ENCODE measurements at regions not wholly inside any gene's neighbourhood (a gene's known extent, or its start where the extent isn't known, plus 50 kb on each side); places are given as distances from the start of the nearest gene placed in this dataset.

GRCh38 chr6:148179786-148180185 lies 162.9 kb upstream of the SASH1 start:
- no peak for DNase-seq

GRCh38 chr6:148182378-148182777 lies 160.3 kb upstream of the SASH1 start:
- Mint-ChIP-seq H3K27ac (no peak overlapping the region), H3K4me3 (no peak overlapping the region), H3K9me3 (peaks cover 2 to 3% of the 10 kb centered on the region in 2 donors), H3K36me3 (no peaks in the 10 kb centered on the region), H3K4me1 (no peaks in the 10 kb centered on the region), H3K27me3 (peaks cover 12 to 21% of the 10 kb centered on the region in 2 donors)
- ATAC-seq (replicated peaks): no peak
- DNase-seq: no peak

More at GRCh38 chr6:148179786-148180185, 162.9 kb upstream of the SASH1 start:
- H3K9me3 Mint-ChIP-seq: peaks cover 3 to 5% of the 10 kb centered on the region in 2 donors
- no peak overlapping the region for H3K27ac Mint-ChIP-seq
- ATAC-seq (replicated peaks): no peak
- H3K4me1 Mint-ChIP-seq: no peaks in the 10 kb centered on the region
- H3K4me3 Mint-ChIP-seq: no peak overlapping the region
- no peaks in the 10 kb centered on the region for H3K36me3 Mint-ChIP-seq
- H3K27me3 Mint-ChIP-seq: peaks cover 13 to 16% of the 10 kb centered on the region in 2 donors

GRCh38 chr6:148183776-148184175 lies 158.9 kb upstream of the SASH1 start:
- Mint-ChIP-seq H3K4me1 (no peaks in the 10 kb centered on the region), H3K36me3 (no peaks in the 10 kb centered on the region), H3K27ac (no peak overlapping the region), H3K9me3 (no peaks in the 10 kb centered on the region), H3K27me3 (peaks cover 9 to 21% of the 10 kb centered on the region in 2 donors), H3K4me3 (no peak overlapping the region)
- DNase-seq (no peak), ATAC-seq (replicated peaks) (no peak)

GRCh38 chr6:148186916-148187315 lies 155.7 kb upstream of the SASH1 start:
- H3K4me3 Mint-ChIP-seq: no peak overlapping the region
- H3K27me3 Mint-ChIP-seq: peaks cover 10 to 29% of the 10 kb centered on the region in 2 donors
- no peak for ATAC-seq (replicated peaks)

GRCh38 chr6:148192310-148192709 lies 150.3 kb upstream of the SASH1 start:
- Mint-ChIP-seq H3K4me3 (no peak overlapping the region), H3K36me3 (no peaks in the 10 kb centered on the region), H3K9me3 (no peaks in the 10 kb centered on the region), H3K4me1 (no peaks in the 10 kb centered on the region), H3K27ac (no peak overlapping the region), H3K27me3 (peaks cover 23 to 33% of the 10 kb centered on the region in 2 donors)
- no peak for DNase-seq
- no peak for ATAC-seq (replicated peaks)

More at GRCh38 chr6:148186916-148187315, 155.7 kb upstream of the SASH1 start:
- DNase-seq: no peak
- no peaks in the 10 kb centered on the region for H3K4me1 Mint-ChIP-seq
- no peaks in the 10 kb centered on the region for H3K36me3 Mint-ChIP-seq
- H3K9me3 Mint-ChIP-seq: no peaks in the 10 kb centered on the region
- no peak overlapping the region for H3K27ac Mint-ChIP-seq

- Mint-ChIP-seq H3K36me3 (no peaks in the 10 kb centered on the region), H3K4me1 (no peaks in the 10 kb centered on the region), H3K9me3 (no peaks in the 10 kb centered on the region), H3K27me3 (peaks cover 32 to 42% of the 10 kb centered on the region in 2 donors), H3K4me3 (no peak overlapping the region), H3K27ac (no peak overlapping the region)
- DNase-seq (no peak), ATAC-seq (replicated peaks) (no peak)
These were observed 149.5 kb upstream of the SASH1 start for GRCh38 chr6:148193063-148193680.

GRCh38 chr6:148195511-148195910 lies 147.1 kb upstream of the SASH1 start:
- Mint-ChIP-seq H3K36me3 (no peaks in the 10 kb centered on the region), H3K27ac (no peak overlapping the region), H3K4me1 (peaks cover 0 to under 1% of the 10 kb centered on the region in 2 donors), H3K4me3 (no peak overlapping the region), H3K27me3 (peaks cover 32 to 43% of the 10 kb centered on the region in 2 donors), H3K9me3 (no peaks in the 10 kb centered on the region)
- ATAC-seq (replicated peaks): no peak
- DNase-seq: no peak

GRCh38 chr6:148199584-148199983 lies 143.1 kb upstream of the SASH1 start:
- Mint-ChIP-seq H3K4me3 (no peak overlapping the region), H3K27ac (no peak overlapping the region), H3K4me1 (peaks cover 8 to 19% of the 10 kb centered on the region in 2 donors), H3K9me3 (peaks cover 0 to 8% of the 10 kb centered on the region in 2 donors), H3K36me3 (peaks cover 0 to 2% of the 10 kb centered on the region in 2 donors), H3K27me3 (peaks cover 57 to 76% of the 10 kb centered on the region in 2 donors)
- DNase-seq: no peak
- ATAC-seq (replicated peaks): no peak

GRCh38 chr6:148200293-148200692 lies 142.3 kb upstream of the SASH1 start:
- Mint-ChIP-seq H3K4me1 (peaks cover 10 to 25% of the 10 kb centered on the region in 2 donors), H3K9me3 (peaks cover under 1 to 9% of the 10 kb centered on the region in 2 donors), H3K36me3 (peaks cover 0 to 2% of the 10 kb centered on the region in 2 donors), H3K4me3 (no peak overlapping the region), H3K27me3 (peaks cover 57 to 76% of the 10 kb centered on the region in 2 donors), H3K27ac (no peak overlapping the region)
- ATAC-seq (replicated peaks) (no peak), DNase-seq (no peak)

GRCh38 chr6:148200781-148201180 lies 141.9 kb upstream of the SASH1 start:
- ATAC-seq (replicated peaks) (no peak), DNase-seq (no peak)
- Mint-ChIP-seq H3K9me3 (peaks cover 6 to 12% of the 10 kb centered on the region in 2 donors), H3K4me3 (no peak overlapping the region), H3K36me3 (peaks cover 0 to 4% of the 10 kb centered on the region in 2 donors), H3K27ac (no peak overlapping the region), H3K4me1 (peaks cover 14 to 28% of the 10 kb centered on the region in 2 donors), H3K27me3 (peaks cover 59 to 76% of the 10 kb centered on the region in 2 donors)

- H3K27me3 Mint-ChIP-seq: peaks cover 51 to 70% of the 10 kb centered on the region in 2 donors
- DNase-seq (no peak), ATAC-seq (replicated peaks) (peak; percentile 13 to 22)
- peaks cover 0 to 4% of the 10 kb centered on the region in 2 donors for H3K36me3 Mint-ChIP-seq
- no peak overlapping the region for H3K27ac Mint-ChIP-seq
- peaks cover 6 to 12% of the 10 kb centered on the region in 2 donors for H3K9me3 Mint-ChIP-seq
- H3K4me1 Mint-ChIP-seq: peaks cover 14 to 28% of the 10 kb centered on the region in 2 donors
- peak overlapping the region in 1 of 2 donors; percentile 54 for H3K4me3 Mint-ChIP-seq
These were observed 139.2 kb upstream of the SASH1 start for GRCh38 chr6:148203281-148203925.

- Mint-ChIP-seq H3K4me1 (peaks cover 14 to 28% of the 10 kb centered on the region in 2 donors), H3K9me3 (peaks cover 6 to 12% of the 10 kb centered on the region in 2 donors), H3K27ac (peak overlapping the region; percentile 78), H3K27me3 (peaks cover 52 to 69% of the 10 kb centered on the region in 2 donors), H3K36me3 (peaks cover 0 to 4% of the 10 kb centered on the region in 2 donors), H3K4me3 (peak overlapping the region in 1 of 2 donors; percentile 54)
- peak; percentile 98 for ATAC-seq (replicated peaks)
- peak; percentile 71 for DNase-seq
These were observed 138.7 kb upstream of the SASH1 start for GRCh38 chr6:148203970-148204369.

GRCh38 chr6:148208298-148208697 lies 134.3 kb upstream of the SASH1 start:
- Mint-ChIP-seq H3K4me1 (peaks cover 11 to 20% of the 10 kb centered on the region in 2 donors), H3K9me3 (peaks cover 6 to 7% of the 10 kb centered on the region in 2 donors), H3K4me3 (no peak overlapping the region), H3K27ac (no peak overlapping the region), H3K36me3 (peaks cover 0 to 2% of the 10 kb centered on the region in 2 donors), H3K27me3 (peaks cover 50 to 62% of the 10 kb centered on the region in 2 donors)
- DNase-seq (no peak), ATAC-seq (replicated peaks) (no peak)

GRCh38 chr6:148211777-148212324 lies 130.8 kb upstream of the SASH1 start:
- Mint-ChIP-seq H3K36me3 (no peaks in the 10 kb centered on the region), H3K4me1 (no peaks in the 10 kb centered on the region), H3K27me3 (peaks cover 44 to 57% of the 10 kb centered on the region in 2 donors), H3K9me3 (no peaks in the 10 kb centered on the region), H3K4me3 (no peak overlapping the region), H3K27ac (no peak overlapping the region)
- DNase-seq (no peak), ATAC-seq (replicated peaks) (no peak)
